Trophoblast cell (in vitro differentiated cells and primary cell): ENCODE measurements at regions not wholly inside any gene's neighbourhood (a gene's known extent, or its start where the extent isn't known, plus 50 kb on each side); places are given as distances from the start of the nearest gene placed in this dataset.

Source experiments
- DNase-seq, 2 donors: peaks; one replicate each; pipeline ENCODE4 v3.0.0-alpha.2; 2016
- H2AFZ ChIP-seq: 2 replicates; pipeline ENCODE4 v1.6.1; 2013; ENCODE audit warnings: low read length, moderate library complexity, mild to moderate bottlenecking; ENCODE audit not compliant: insufficient read depth, poor library complexity
- H2AK5ac ChIP-seq: 2 replicates; pipeline ENCODE4 v1.6.1; 2013; ENCODE audit warnings: mild to moderate bottlenecking, low read length
- H2BK120ac ChIP-seq: 2 replicates; pipeline ENCODE4 v1.6.1; 2013; ENCODE audit warnings: low read length, mild to moderate bottlenecking, moderate library complexity; ENCODE audit not compliant: insufficient read depth, poor library complexity
- H2BK12ac ChIP-seq: 2 replicates; pipeline ENCODE4 v1.6.1; 2013; ENCODE audit warnings: mild to moderate bottlenecking, low read length, moderate library complexity
- H2BK5ac ChIP-seq: 2 replicates; pipeline ENCODE4 v1.6.1; 2013; ENCODE audit warnings: low read length, low read depth, moderate library complexity, mild to moderate bottlenecking; ENCODE audit not compliant: poor library complexity
- H3K14ac ChIP-seq: 2 replicates; pipeline ENCODE4 v1.6.1; 2013; ENCODE audit warnings: mild to moderate bottlenecking, low read length
- H3K18ac ChIP-seq: 2 replicates; pipeline ENCODE4 v1.6.1; 2013; ENCODE audit warnings: mild to moderate bottlenecking, low read length
- H3K23ac ChIP-seq: 2 replicates; pipeline ENCODE4 v1.6.1; 2013; ENCODE audit warnings: low read length
- H3K27ac ChIP-seq: 2 replicates; pipeline ENCODE4 v1.5.1; 2013; ENCODE audit warnings: low read depth, mild to moderate bottlenecking, inconsistent platforms, low read length, moderate library complexity
- H3K27me3 ChIP-seq: 2 replicates; pipeline ENCODE4 v1.6.1; 2013; ENCODE audit warnings: inconsistent platforms, mild to moderate bottlenecking, low read length, moderate library complexity; ENCODE audit not compliant: insufficient read depth
- H3K36me3 ChIP-seq, 2 experiments: 1 replicate in 1 of 2; 2 replicates in 1 of 2; pipeline ENCODE4 v1.6.1; 2013; ENCODE audit warnings: low read length in 2 of 2, mild to moderate bottlenecking in 2 of 2, moderate library complexity in 1 of 2; ENCODE audit not compliant: insufficient read depth in 2 of 2, control insufficient read depth in 1 of 2
- H3K4ac ChIP-seq: 2 replicates; pipeline ENCODE4 v1.6.1; 2013; ENCODE audit warnings: low read depth, mild to moderate bottlenecking, low read length, moderate library complexity
- H3K4me1 ChIP-seq, 2 experiments: 1 replicate in 1 of 2; 2 replicates in 1 of 2; pipeline ENCODE4 v1.6.1; 2013; ENCODE audit warnings: low read length in 2 of 2, mild to moderate bottlenecking in 2 of 2, moderate library complexity in 1 of 2; ENCODE audit not compliant: insufficient read depth in 2 of 2, control insufficient read depth in 1 of 2
- H3K4me2 ChIP-seq: 2 replicates; pipeline ENCODE4 v1.6.1; 2013; ENCODE audit warnings: inconsistent platforms, mild to moderate bottlenecking, low read length, moderate library complexity
- H3K4me3 ChIP-seq: 2 replicates; pipeline ENCODE4 v1.5.1; 2013; ENCODE audit warnings: mild to moderate bottlenecking, low read depth, low read length, inconsistent platforms
- H3K79me1 ChIP-seq: one replicate; pipeline ENCODE4 v1.6.1; 2013; ENCODE audit warnings: low read length
- H3K79me2 ChIP-seq: 2 replicates; pipeline ENCODE4 v1.6.1; 2013; ENCODE audit warnings: low read length, mild to moderate bottlenecking; ENCODE audit not compliant: control insufficient read depth, insufficient read depth, poor library complexity
- H3K9ac ChIP-seq: 2 replicates; pipeline ENCODE4 v1.6.1; 2013; ENCODE audit warnings: mild to moderate bottlenecking, low read length
- H3K9me3 ChIP-seq: 2 replicates; pipeline ENCODE4 v1.6.1; 2013; ENCODE audit warnings: low read depth, mild to moderate bottlenecking, control low read depth, inconsistent platforms, low read length; ENCODE audit not compliant: insufficient read depth
- H4K12ac ChIP-seq: 2 replicates; pipeline ENCODE4 v1.6.1; 2013; ENCODE audit warnings: low read depth, mild to moderate bottlenecking, low read length, moderate library complexity
- H4K8ac ChIP-seq: 2 replicates; pipeline ENCODE4 v1.6.1; 2013; ENCODE audit warnings: low read depth, mild to moderate bottlenecking, low read length, moderate library complexity
- H4K91ac ChIP-seq: one replicate; pipeline ENCODE4 v1.6.1; 2013; ENCODE audit warnings: low read depth, mild to moderate bottlenecking, low read length, moderate library complexity
- WGBS: extraction: QIAGEN DNeasy Blood & Tissue Kit; methylation state at CpG from one replicate; pipeline ENCODE4 v1.1.7; 2013; ENCODE audit warnings: missing lambda C conversion rate; ENCODE audit not compliant: insufficient read length, insufficient coverage; ENCODE audit errors: extremely low coverage; 5-methylcytosine and 5-hydroxymethylcytosine counted together

GRCh38 chr3:11929531-11929930, 74.7 kb upstream of the SYN2 start:
- Histone ChIP-seq H3K36me3 (no peaks in the 10 kb centered on the region), H2BK5ac (no peak overlapping the region), H2AFZ (no peak overlapping the region), H3K4me2 (no peak overlapping the region), H3K4me3 (no peak overlapping the region), H2BK120ac (no peak overlapping the region), H3K79me1 (no peaks in the 10 kb centered on the region), H3K23ac (no peak overlapping the region), H4K91ac (no peak overlapping the region), H3K79me2 (no peaks in the 10 kb centered on the region), H2BK12ac (no peak overlapping the region), H2AK5ac (no peak overlapping the region), H3K4ac (no peak overlapping the region), H3K9me3 (peaks cover 1% of the 10 kb centered on the region), H4K8ac (no peak overlapping the region), H3K27me3 (no peaks in the 10 kb centered on the region), H3K18ac (no peak overlapping the region), H3K27ac (no peak overlapping the region), H3K9ac (no peak overlapping the region), H3K14ac (no peak overlapping the region), H4K12ac (no peak overlapping the region), H3K4me1 (no peaks in the 10 kb centered on the region)
- no CpG with 5 or more reads among the region's 4 CpGs for WGBS
- DNase-seq, result no peak

DNA sequence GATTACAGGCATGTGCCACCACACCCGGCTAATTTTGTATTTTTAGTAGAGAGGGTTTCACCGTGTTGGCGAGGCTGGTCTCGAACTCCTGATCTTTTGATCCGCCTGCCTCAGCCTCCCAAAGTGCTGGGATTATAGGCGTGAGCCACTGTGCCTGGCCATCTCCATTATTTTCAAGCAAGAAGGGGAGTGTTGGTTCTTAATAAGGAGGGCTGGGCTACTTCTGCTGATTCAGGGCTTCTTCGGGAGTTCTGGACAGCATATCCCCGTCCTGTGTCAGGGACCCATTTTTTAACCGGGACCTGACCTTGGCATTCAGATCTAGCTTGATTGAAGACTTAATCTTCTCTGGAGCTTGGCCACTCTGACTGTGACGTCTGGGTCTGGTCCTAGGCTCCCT, 74.1 kb upstream of the SYN2 start:
- no peak overlapping the region for H2BK120ac ChIP-seq
- no peaks in the 10 kb centered on the region for H3K27me3 ChIP-seq
- H4K12ac ChIP-seq, result no peak overlapping the region
- H3K14ac ChIP-seq, result no peak overlapping the region
- no peak overlapping the region for H2AFZ ChIP-seq
- H2AK5ac ChIP-seq, result no peak overlapping the region
- no peaks in the 10 kb centered on the region for H3K36me3 ChIP-seq
- no peaks in the 10 kb centered on the region for H3K79me1 ChIP-seq
- no peak overlapping the region for H3K27ac ChIP-seq
- H2BK12ac ChIP-seq, result no peak overlapping the region
- no peak overlapping the region for H3K23ac ChIP-seq
- no peaks in the 10 kb centered on the region for H3K4me1 ChIP-seq
- no peak overlapping the region for H3K4ac ChIP-seq
- no peak overlapping the region for H3K4me2 ChIP-seq
- H3K18ac ChIP-seq, result no peak overlapping the region
- no peak for DNase-seq
- H4K8ac ChIP-seq, result no peak overlapping the region
- H3K4me3 ChIP-seq, result no peak overlapping the region
- H3K9ac ChIP-seq, result no peak overlapping the region
- no CpG with 5 or more reads among the region's 10 CpGs for WGBS
- no peaks in the 10 kb centered on the region for H3K79me2 ChIP-seq
- H4K91ac ChIP-seq, result no peak overlapping the region
- H2BK5ac ChIP-seq, result no peak overlapping the region
- peaks cover 1% of the 10 kb centered on the region for H3K9me3 ChIP-seq

GRCh38 chr3:11932636-11933035, 71.6 kb upstream of the SYN2 start:
- Histone ChIP-seq H4K12ac (no peak overlapping the region), H3K27ac (no peak overlapping the region), H3K23ac (no peak overlapping the region), H3K9ac (no peak overlapping the region), H3K18ac (no peak overlapping the region), H4K91ac (no peak overlapping the region), H3K14ac (no peak overlapping the region), H2BK5ac (no peak overlapping the region), H2BK12ac (no peak overlapping the region), H3K4me2 (no peak overlapping the region), H3K9me3 (peaks cover 1% of the 10 kb centered on the region), H3K4ac (no peak overlapping the region), H3K79me2 (no peaks in the 10 kb centered on the region), H3K27me3 (no peaks in the 10 kb centered on the region), H4K8ac (no peak overlapping the region), H3K4me3 (no peak overlapping the region), H2AK5ac (no peak overlapping the region), H2AFZ (no peak overlapping the region), H3K4me1 (no peaks in the 10 kb centered on the region), H3K79me1 (no peaks in the 10 kb centered on the region), H3K36me3 (no peaks in the 10 kb centered on the region), H2BK120ac (no peak overlapping the region)
- no peak for DNase-seq
- WGBS, result no CpG with 5 or more reads among the region's 3 CpGs

DNA sequence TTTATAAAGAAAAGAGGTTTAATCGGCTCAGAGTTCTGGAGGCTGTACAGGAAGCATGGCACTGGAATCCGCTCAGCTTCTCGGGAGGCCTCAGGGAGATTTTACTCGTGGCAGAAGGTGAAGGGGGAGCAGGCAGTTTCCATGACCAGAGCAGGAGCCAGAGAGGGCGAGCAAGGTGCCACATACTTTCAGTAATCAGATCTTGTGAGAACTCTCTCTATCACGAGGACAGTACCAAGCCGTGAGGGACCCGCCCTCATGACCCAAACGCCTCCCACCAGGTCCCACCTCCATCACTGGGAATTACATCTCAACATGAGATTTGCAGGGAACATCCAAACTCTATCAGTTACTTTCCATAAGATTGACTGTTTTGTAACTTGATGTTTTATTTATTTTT, 70.7 kb upstream of the SYN2 start:
- H2AK5ac ChIP-seq, result no peak overlapping the region
- WGBS, result no CpG with 5 or more reads among the region's 9 CpGs

More for the DNA sequence above, 70.7 kb upstream of the SYN2 start:
- Histone ChIP-seq H4K8ac (no peak overlapping the region), H3K9me3 (peaks cover 1% of the 10 kb centered on the region), H3K79me2 (no peaks in the 10 kb centered on the region), H3K9ac (no peak overlapping the region), H2BK120ac (no peak overlapping the region), H3K36me3 (no peaks in the 10 kb centered on the region), H4K12ac (no peak overlapping the region), H3K27ac (no peak overlapping the region), H3K23ac (no peak overlapping the region), H3K4me2 (no peak overlapping the region), H3K79me1 (no peaks in the 10 kb centered on the region), H3K4ac (no peak overlapping the region), H3K14ac (no peak overlapping the region), H3K4me3 (no peak overlapping the region), H2BK5ac (no peak overlapping the region), H3K4me1 (no peaks in the 10 kb centered on the region), H2BK12ac (no peak overlapping the region), H2AFZ (no peak overlapping the region), H3K18ac (no peak overlapping the region), H3K27me3 (no peaks in the 10 kb centered on the region), H4K91ac (no peak overlapping the region)
- DNase-seq, result no peak
